ENCODE measurements at regions not wholly inside any gene's neighbourhood (a gene's known extent, or its start where the extent isn't known, plus 50 kb on each side); places are given as distances from the start of the nearest gene placed in this dataset.
"Not testable (repeated sequence)": the region's sequence is repeated elsewhere in the genome, so short reads cannot be mapped to it uniquely, and the experiment has no call there.

- H3K27ac ChIP-seq = no peak overlapping the region
- no peak for TF ChIP-seq EP300 (IDR thresholded peaks at IDR 0.05)
- no peak for TF ChIP-seq CTCF (IDR thresholded peaks at IDR 0.05)
- no peak for TF ChIP-seq POLR2A (IDR thresholded peaks at IDR 0.05)
- no peak for TF ChIP-seq POLR2AphosphoS5 (IDR thresholded peaks at IDR 0.05)
- no peaks in the 10 kb centered on the region for H3K9me3 ChIP-seq
- H3K4me1 ChIP-seq = peaks cover 0 to 2% (median 0%) of the 10 kb centered on the region in 4 donors
- H3K27me3 ChIP-seq = no peaks in the 10 kb centered on the region
- DNase-seq (no peak), ATAC-seq (ENCODE audit: low FRiP score in 2 of 2) (no peak)
- 66 to 70% methylated on average over 7 to 27 of the region's 27 CpGs for WGBS, 2 donors
- no peak overlapping the region for H3K4me3 ChIP-seq
- no peaks in the 10 kb centered on the region for H3K36me3 ChIP-seq
Measured at GRCh38 chr1:30656171-30656940, 67.0 kb downstream of the MATN1 start.

GRCh38 chr1:30655672-30656071 is 67.7 kb downstream of the MATN1 start:
- 14 to 63% methylated on average over 1 to 3 of the region's 3 CpGs for WGBS, 2 donors
- ATAC-seq (ENCODE audit: low FRiP score in 2 of 2) = no peak
- peaks cover 0 to 2% (median 0%) of the 10 kb centered on the region in 4 donors for H3K4me1 ChIP-seq
- H3K36me3 ChIP-seq = no peaks in the 10 kb centered on the region
- no peaks in the 10 kb centered on the region for H3K27me3 ChIP-seq
- no peak overlapping the region for H3K27ac ChIP-seq
- H3K9me3 ChIP-seq = no peaks in the 10 kb centered on the region
- H3K4me3 ChIP-seq = no peak overlapping the region
- no peak for DNase-seq
- TF ChIP-seq POLR2A (IDR thresholded peaks at IDR 0.05) (no peak), EP300 (IDR thresholded peaks at IDR 0.05) (no peak), CTCF (IDR thresholded peaks at IDR 0.05) (no peak), POLR2AphosphoS5 (IDR thresholded peaks at IDR 0.05) (no peak)

GRCh38 chr1:30654188-30654587 is 69.2 kb downstream of the MATN1 start:
- Histone ChIP-seq H3K27ac (no peak overlapping the region), H3K4me3 (no peak overlapping the region), H3K9me3 (no peaks in the 10 kb centered on the region), H3K4me1 (peaks cover 0 to 2% (median 0%) of the 10 kb centered on the region in 4 donors), H3K27me3 (no peaks in the 10 kb centered on the region), H3K36me3 (no peaks in the 10 kb centered on the region)
- ATAC-seq (ENCODE audit: low FRiP score in 2 of 2) = no peak
- DNase-seq = no peak
- TF ChIP-seq EP300 (IDR thresholded peaks at IDR 0.05) = no peak
- TF ChIP-seq POLR2A (IDR thresholded peaks at IDR 0.05) = no peak
- no peak for TF ChIP-seq POLR2AphosphoS5 (IDR thresholded peaks at IDR 0.05)
- 84 to 88% methylated on average over 3 to 5 of the region's 5 CpGs for WGBS, 2 donors

GRCh38 chr1:30652152-30652841 is 71.1 kb downstream of the MATN1 start:
- H3K36me3 ChIP-seq = no peaks in the 10 kb centered on the region
- no peak overlapping the region for H3K4me3 ChIP-seq
- H3K9me3 ChIP-seq = no peaks in the 10 kb centered on the region
- no peak for ATAC-seq (ENCODE audit: low FRiP score in 2 of 2)
- 43 to 64% methylated on average over 4 of the region's 4 CpGs for WGBS, 2 donors
- TF ChIP-seq EP300 (IDR thresholded peaks at IDR 0.05) = no peak
- no peak for TF ChIP-seq CTCF (IDR thresholded peaks at IDR 0.05)
- TF ChIP-seq POLR2A (IDR thresholded peaks at IDR 0.05) = no peak
- TF ChIP-seq POLR2AphosphoS5 (IDR thresholded peaks at IDR 0.05) = no peak
- DNase-seq = no peak
- no peaks in the 10 kb centered on the region for H3K27me3 ChIP-seq
- peaks cover 0 to 2% (median 0%) of the 10 kb centered on the region in 4 donors for H3K4me1 ChIP-seq
- H3K27ac ChIP-seq = no peak overlapping the region

- H3K4me1 ChIP-seq; H3K36me3 ChIP-seq; H3K4me3 ChIP-seq; ATAC-seq (ENCODE audit: low FRiP score in 2 of 2); H3K27ac ChIP-seq; H3K9me3 ChIP-seq; H3K27me3 ChIP-seq; DNase-seq: not testable (repeated sequence)
- 43 to 53% methylated on average over 4 to 5 of the region's 5 CpGs for WGBS, 2 donors
Measured at GRCh38 chr1:30651395-30651794, 72.0 kb downstream of the MATN1 start.

Measured in upper lobe of left lung (tissue), 6 donors.